Endodermal cell (in vitro differentiated cells): ENCODE measurements at regions not wholly inside any gene's neighbourhood (a gene's known extent, or its start where the extent isn't known, plus 50 kb on each side); places are given as distances from the start of the nearest gene placed in this dataset.

Experiments used
- DNase-seq: peaks from one replicate; pipeline ENCODE4 v3.0.0-alpha.2; 2017
- H3K27ac ChIP-seq: 2 replicates; pipeline ENCODE4 v1.5.1; 2013; ENCODE audit warnings: mild to moderate bottlenecking, low read depth, low read length, moderate library complexity
- H3K27me3 ChIP-seq: 2 replicates; pipeline ENCODE4 v1.6.1; 2013; ENCODE audit warnings: mild to moderate bottlenecking, low read length, moderate library complexity; ENCODE audit not compliant: insufficient read depth, control insufficient read depth, poor library complexity, severe bottlenecking
- H3K36me3 ChIP-seq: 2 replicates; pipeline ENCODE4 v1.7.0; 2013; ENCODE audit warnings: mild to moderate bottlenecking, low read length, moderate library complexity; ENCODE audit not compliant: control insufficient read depth, insufficient read depth
- H3K4me1 ChIP-seq: one replicate; pipeline ENCODE4 v1.7.0; 2013; ENCODE audit warnings: low read length; ENCODE audit not compliant: control insufficient read depth, insufficient read depth
- H3K4me3 ChIP-seq: 2 replicates; pipeline ENCODE4 v1.5.1; 2013; ENCODE audit warnings: mild to moderate bottlenecking, low read length, moderate library complexity
- H3K9ac ChIP-seq: 2 replicates; pipeline ENCODE4 v1.6.1; 2013; ENCODE audit warnings: mild to moderate bottlenecking, low read length, moderate library complexity; ENCODE audit not compliant: poor library complexity, severe bottlenecking; ENCODE audit errors: extremely low read depth
- H3K9me3 ChIP-seq: 2 replicates; pipeline ENCODE4 v1.6.1; 2013; ENCODE audit warnings: mild to moderate bottlenecking, low read length, moderate library complexity; ENCODE audit not compliant: control insufficient read depth
- H3K27ac Mint-ChIP-seq: 2 replicates; pipeline ENCODE4 v1.8.0; 2020; ENCODE audit warnings: mixed read lengths
- H3K27me3 Mint-ChIP-seq: 2 replicates; pipeline ENCODE4 v1.8.0; 2021; ENCODE audit warnings: mild to moderate bottlenecking, mixed read lengths; ENCODE audit not compliant: insufficient read depth
- H3K36me3 Mint-ChIP-seq: 2 replicates; pipeline ENCODE4 v1.8.0; 2020; ENCODE audit warnings: low read depth, mixed read lengths
- H3K4me1 Mint-ChIP-seq: 2 replicates; pipeline ENCODE4 v1.8.0; 2020; ENCODE audit warnings: mixed read lengths
- H3K4me3 Mint-ChIP-seq: 2 replicates; pipeline ENCODE4 v1.8.0; 2020; ENCODE audit warnings: mild to moderate bottlenecking, moderate library complexity, mixed read lengths
- H3K9me3 Mint-ChIP-seq: 2 replicates; pipeline ENCODE4 v1.8.0; 2020; ENCODE audit warnings: mild to moderate bottlenecking, mixed read lengths
- CTCF ChIP-seq: fragments of 200-600 bp; sonication (generic); conservative IDR thresholded peaks from 2 replicates; pipeline ENCODE4 v1.5.0; 2021; ENCODE audit warnings: antibody characterized with exemption, mild to moderate bottlenecking
- WGBS, 2 experiments: methylation state at CpG; one replicate each; pipeline versions ENCODE4 v1.1.5 to v1.1.7; 2013; ENCODE audit warnings: missing lambda C conversion rate in 2 of 2, mixed read lengths in 1 of 2; ENCODE audit not compliant: insufficient coverage in 1 of 2, insufficient read length in 1 of 2; 5-methylcytosine and 5-hydroxymethylcytosine counted together

- H3K4me3 ChIP-seq: no peak overlapping the region
- H3K36me3 Mint-ChIP-seq: no peaks in the 10 kb centered on the region
- no peaks in the 10 kb centered on the region for H3K27me3 ChIP-seq
- WGBS, 2 experiments: 94 to 100% methylated on average over 1 to 7 of the region's 7 CpGs
- H3K4me1 ChIP-seq: no peaks in the 10 kb centered on the region
- TF ChIP-seq CTCF: no peak
- H3K27me3 Mint-ChIP-seq: no peaks in the 10 kb centered on the region
- no peak overlapping the region for H3K27ac ChIP-seq
- H3K4me3 Mint-ChIP-seq: no peak overlapping the region
- no peaks in the 10 kb centered on the region for H3K9me3 Mint-ChIP-seq
- no peaks in the 10 kb centered on the region for H3K9me3 ChIP-seq
- H3K27ac Mint-ChIP-seq: no peak overlapping the region
- no peak overlapping the region for H3K9ac ChIP-seq
- no peaks in the 10 kb centered on the region for H3K4me1 Mint-ChIP-seq
- no peak for DNase-seq
- no peaks in the 10 kb centered on the region for H3K36me3 ChIP-seq
Measured at GRCh38 chr4:135269125-135269890, 1067.7 kb upstream of the PABPC4L start.

- 83 to 100% methylated on average over 2 to 3 of the region's 3 CpGs for WGBS, 2 experiments
- DNase-seq: no peak
- no peak overlapping the region for H3K9ac ChIP-seq
- H3K27ac ChIP-seq: no peak overlapping the region
- no peak overlapping the region for H3K4me3 Mint-ChIP-seq
- H3K36me3 ChIP-seq: no peaks in the 10 kb centered on the region
- H3K27ac Mint-ChIP-seq: no peak overlapping the region
- no peaks in the 10 kb centered on the region for H3K27me3 ChIP-seq
- no peaks in the 10 kb centered on the region for H3K27me3 Mint-ChIP-seq
- no peaks in the 10 kb centered on the region for H3K4me1 ChIP-seq
- no peaks in the 10 kb centered on the region for H3K9me3 ChIP-seq
- no peaks in the 10 kb centered on the region for H3K9me3 Mint-ChIP-seq
- H3K4me3 ChIP-seq: no peak overlapping the region
- TF ChIP-seq CTCF: no peak
- no peaks in the 10 kb centered on the region for H3K36me3 Mint-ChIP-seq
- no peaks in the 10 kb centered on the region for H3K4me1 Mint-ChIP-seq
Measured at GRCh38 chr4:135268369-135268768, 1066.8 kb upstream of the PABPC4L start.

GRCh38 chr4:135267148-135267865 lies 1065.7 kb upstream of the PABPC4L start:
- H3K36me3 ChIP-seq: no peaks in the 10 kb centered on the region
- no peak for DNase-seq
- H3K27me3 ChIP-seq: no peaks in the 10 kb centered on the region
- 91 to 93% methylated on average over 8 to 13 of the region's 13 CpGs for WGBS, 2 experiments
- no peak overlapping the region for H3K27ac ChIP-seq
- Mint-ChIP-seq H3K27ac (no peak overlapping the region), H3K4me1 (no peaks in the 10 kb centered on the region), H3K36me3 (no peaks in the 10 kb centered on the region), H3K9me3 (no peaks in the 10 kb centered on the region), H3K4me3 (no peak overlapping the region), H3K27me3 (no peaks in the 10 kb centered on the region)
- H3K4me3 ChIP-seq: no peak overlapping the region
- H3K9me3 ChIP-seq: no peaks in the 10 kb centered on the region
- no peak for TF ChIP-seq CTCF
- no peak overlapping the region for H3K9ac ChIP-seq
- H3K4me1 ChIP-seq: no peaks in the 10 kb centered on the region
